ENCODE measurements at regions not wholly inside any gene's neighbourhood (a gene's known extent, or its start where the extent isn't known, plus 50 kb on each side); places are given as distances from the start of the nearest gene placed in this dataset.
"Not testable (repeated sequence)": the region's sequence is repeated elsewhere in the genome, so short reads cannot be mapped to it uniquely, and the experiment has no call there.

DNA sequence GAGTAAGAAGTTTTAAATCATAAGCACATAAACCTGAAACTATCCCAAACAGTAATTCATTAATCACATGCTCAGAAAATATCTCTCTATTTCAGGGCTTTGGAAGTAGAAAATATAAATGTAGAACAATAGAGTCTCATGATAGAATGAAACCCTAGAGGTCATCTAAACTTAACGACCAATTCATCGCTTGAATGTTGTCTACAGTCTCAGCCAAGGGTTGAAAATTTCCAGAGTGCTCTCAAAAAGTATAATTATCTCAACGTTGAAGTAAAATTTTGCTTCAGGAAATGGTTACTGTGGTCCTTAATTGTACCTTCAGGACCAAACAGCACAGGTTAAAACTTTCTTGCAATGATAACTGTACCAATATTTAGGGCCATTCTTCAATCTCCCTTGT is 1053.6 kb upstream of the SEL1L start:
- Histone ChIP-seq H3K4me3 (no peak overlapping the region), H3K27ac (no peak overlapping the region)

DNA sequence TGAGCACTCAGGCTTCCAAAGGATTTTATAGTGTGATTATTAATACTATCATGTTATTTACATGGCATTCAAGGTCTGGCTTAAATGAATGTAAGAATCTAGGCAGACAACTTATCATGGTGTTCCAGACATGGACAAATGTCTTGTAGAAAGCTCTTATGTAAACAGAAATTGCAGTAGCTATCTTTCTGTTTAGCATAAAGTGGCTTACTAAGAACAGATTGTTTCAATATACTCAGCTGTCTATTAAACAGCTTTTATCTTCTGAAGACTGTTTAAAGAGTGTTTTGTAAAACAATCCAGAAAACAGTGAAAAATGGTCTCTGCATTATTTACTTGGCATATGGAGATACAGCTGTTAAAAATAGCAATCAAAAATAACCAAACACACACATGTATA is 1061.8 kb upstream of the SEL1L start:
- no peak overlapping the region for H3K27ac ChIP-seq
- H3K4me3 ChIP-seq, result no peak overlapping the region

DNA sequence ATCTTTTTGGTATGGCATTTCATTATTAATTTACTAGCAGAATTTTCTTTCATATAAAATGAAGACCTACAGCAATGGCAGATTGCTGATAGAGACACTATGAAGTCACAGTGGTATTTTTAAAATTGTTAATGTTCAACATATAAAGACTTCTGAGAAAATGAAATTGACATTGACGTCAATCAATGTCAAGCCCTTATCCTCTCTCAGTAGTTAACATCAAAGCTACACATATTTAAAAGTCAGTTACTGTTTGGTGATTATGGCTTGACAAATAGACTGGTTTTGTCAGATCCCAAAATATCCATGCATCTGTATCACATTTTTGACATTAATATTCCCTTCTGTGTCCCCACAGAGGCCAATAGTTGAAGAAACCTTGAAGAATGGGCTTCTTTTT is 1069.1 kb upstream of the SEL1L start:
- no peak overlapping the region for H3K27ac ChIP-seq
- no peak overlapping the region for H3K4me3 ChIP-seq

DNA sequence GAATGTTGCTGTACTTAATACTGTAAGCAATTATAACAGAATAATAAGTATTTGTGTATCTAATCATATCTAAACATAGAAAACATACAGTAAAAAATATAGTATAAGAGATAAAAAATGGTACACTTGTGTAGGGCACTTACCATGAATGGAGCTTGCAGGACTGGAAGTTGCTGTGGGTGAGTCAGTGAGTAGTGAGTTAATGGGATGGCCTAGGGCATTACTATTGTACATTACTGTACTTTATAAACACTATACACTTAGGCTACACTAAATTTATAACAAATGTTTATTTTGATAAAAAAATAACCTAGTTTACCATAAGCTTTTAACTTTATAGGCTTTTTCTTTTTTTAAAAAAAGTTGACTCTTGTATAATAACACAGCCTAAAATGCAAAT is 1071.2 kb upstream of the SEL1L start:
- Histone ChIP-seq H3K4me3 (no peak overlapping the region), H3K27ac (no peak overlapping the region)

DNA sequence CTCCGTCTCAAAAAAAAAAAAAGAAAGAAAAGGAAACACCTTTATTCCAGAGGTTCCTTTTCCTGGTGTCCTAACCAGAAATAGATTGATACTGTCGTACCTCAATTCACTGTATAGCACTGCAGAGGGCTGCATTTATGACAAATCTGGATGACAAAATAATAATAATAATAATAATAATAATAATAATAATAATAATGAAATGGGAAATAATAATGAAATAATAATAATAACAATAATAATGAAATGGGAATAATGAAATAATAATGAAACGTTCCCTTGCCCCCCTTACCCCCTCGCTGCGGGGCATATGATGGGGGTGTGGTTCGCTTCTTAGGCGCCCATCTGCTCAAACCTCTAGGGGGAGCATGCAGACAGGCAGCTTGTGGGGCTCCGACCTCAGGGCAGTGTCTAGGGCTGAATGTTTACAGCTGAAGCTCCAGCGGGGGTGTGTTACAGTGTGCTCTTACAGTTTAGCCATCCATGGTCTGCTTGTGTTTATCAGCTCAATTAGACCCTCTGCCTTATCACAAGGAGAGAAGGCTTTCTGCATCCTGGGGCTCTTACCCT is 1088.3 kb upstream of the SEL1L start:
- no peak overlapping the region for H3K27ac ChIP-seq
- H3K4me3 ChIP-seq, result no peak overlapping the region

DNA sequence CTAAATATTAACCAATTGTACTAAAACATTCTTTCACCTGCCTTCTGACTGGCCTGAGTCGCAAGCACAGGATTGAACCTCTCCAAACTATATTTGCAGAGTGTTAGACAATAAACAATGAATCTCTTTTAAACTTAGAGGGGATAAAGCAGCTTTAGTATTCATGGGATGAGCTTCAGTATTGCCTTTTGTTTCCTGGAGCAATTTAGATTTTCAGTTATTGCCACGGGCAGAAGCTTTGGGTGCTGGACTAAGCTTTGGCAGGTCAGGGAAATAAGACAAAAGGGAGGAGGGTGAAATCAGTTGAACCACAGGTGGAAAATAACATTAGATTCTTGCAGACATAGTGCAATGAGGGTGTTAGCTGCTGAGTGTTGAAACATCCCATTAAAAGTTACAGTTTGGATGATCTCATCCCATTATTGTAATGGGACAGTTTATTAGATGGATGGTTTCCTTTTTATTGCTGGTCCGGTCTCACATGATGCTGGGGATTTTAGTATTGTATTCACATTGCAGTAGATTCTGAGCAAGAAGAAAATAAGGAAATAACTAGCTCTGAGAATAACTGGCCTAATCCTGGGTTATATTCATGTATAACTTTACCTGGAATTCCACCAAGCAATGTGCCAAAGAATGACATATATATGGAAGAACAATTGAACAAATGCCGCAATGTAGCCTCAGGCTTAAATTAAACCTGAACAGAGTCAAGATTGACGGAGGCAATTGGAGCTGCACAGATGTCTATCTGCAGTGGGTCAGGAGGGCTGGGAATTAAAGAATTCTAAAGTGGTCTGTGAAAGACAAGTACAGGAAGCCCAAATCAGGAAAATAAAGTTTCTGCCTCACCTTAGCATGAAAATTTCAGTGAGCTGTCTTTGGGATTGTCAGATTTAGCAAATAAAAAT is 1092.8 kb upstream of the SEL1L start:
- H3K27ac ChIP-seq, result no peak overlapping the region
- H3K4me3 ChIP-seq, result no peak overlapping the region

DNA sequence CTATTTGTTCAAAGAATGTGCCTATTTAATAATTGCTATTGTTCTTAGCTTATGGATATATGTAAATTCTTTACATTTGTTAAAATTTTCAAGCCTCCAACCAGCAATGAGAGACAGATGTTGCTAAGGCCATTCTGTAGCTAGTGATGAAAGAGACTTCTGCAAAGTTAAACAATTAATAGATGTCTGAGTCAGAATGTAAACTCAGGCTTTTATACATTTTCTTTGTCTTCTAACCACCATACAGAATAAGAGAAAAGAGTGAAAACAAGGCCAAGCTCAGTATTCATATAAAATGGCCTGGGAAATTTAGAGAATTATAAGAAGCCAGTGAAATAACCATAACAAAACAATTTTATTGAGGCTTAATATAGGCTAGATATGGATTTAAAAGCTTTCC is 1102.3 kb upstream of the SEL1L start:
- H3K4me3 ChIP-seq, result no peak overlapping the region

DNA sequence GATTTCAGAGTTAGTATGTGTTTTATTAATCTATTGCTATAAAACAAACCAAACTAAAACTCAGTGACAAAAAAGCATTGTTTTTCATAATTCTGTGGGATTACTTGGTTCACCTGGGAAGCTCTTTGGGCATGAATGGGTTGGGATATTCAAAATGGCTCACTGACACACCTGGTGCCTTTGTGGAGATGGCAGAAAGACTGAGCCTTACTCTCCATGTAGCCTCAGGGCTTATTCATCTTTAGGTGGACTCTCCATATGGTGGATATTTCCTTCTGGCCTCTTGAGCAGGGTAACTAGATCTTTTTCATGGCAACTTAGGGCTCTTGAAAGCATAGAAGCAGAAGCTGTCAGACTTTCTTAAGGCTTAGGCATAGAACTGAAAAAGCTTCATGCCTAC is 1102.8 kb upstream of the SEL1L start:
- Histone ChIP-seq H3K4me3 (no peak overlapping the region), H3K27ac (no peak overlapping the region)

More for the DNA sequence above, 1102.3 kb upstream of the SEL1L start:
- H3K27ac ChIP-seq, result no peak overlapping the region

DNA sequence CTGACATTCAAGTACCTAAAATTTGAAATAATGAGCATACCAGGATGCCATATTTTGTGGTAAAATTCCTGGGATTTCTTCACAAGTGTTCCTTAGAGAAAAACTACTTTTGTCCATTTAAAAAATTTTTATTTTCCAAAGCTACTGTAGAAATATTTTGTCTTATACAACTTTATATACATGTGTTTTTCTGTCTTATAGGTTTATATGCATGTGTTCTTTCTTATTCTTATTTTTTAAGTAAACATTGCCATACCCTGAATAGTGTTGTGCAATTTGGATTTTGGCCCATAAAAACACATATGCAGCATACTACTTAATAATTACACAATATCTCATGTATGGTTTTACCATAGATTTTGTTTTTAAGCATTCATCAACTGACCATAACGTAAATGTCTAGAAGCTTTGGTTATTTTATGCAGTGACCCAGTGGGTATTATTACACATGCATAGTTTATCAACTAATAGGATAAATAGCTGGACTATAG is 1107.4 kb upstream of the SEL1L start:
- H3K4me3 ChIP-seq, result no peak overlapping the region
- H3K27ac ChIP-seq, result no peak overlapping the region

DNA sequence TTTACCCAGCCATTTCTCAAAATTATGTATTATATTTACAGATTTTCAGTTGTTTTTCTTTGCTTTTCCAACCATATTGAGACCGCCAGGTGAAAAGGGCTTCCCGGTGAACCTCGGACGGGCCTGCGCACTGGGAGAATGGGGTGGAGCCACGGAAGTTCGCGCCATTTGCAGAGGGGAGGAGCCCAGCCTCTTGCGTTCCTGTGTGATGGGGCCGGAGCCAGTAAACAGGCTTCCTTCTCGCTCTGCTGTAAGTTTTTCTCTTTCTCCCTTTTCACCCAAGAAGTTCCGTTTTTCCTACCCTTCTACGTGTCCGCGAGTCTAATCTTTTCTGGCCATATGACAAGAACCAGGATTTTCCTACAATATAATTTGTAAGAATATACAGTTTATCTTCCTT is 1108.8 kb upstream of the SEL1L start:
- H3K4me3 ChIP-seq, result peak overlapping the region in 1 of 7 experiments; percentile 22

DNA sequence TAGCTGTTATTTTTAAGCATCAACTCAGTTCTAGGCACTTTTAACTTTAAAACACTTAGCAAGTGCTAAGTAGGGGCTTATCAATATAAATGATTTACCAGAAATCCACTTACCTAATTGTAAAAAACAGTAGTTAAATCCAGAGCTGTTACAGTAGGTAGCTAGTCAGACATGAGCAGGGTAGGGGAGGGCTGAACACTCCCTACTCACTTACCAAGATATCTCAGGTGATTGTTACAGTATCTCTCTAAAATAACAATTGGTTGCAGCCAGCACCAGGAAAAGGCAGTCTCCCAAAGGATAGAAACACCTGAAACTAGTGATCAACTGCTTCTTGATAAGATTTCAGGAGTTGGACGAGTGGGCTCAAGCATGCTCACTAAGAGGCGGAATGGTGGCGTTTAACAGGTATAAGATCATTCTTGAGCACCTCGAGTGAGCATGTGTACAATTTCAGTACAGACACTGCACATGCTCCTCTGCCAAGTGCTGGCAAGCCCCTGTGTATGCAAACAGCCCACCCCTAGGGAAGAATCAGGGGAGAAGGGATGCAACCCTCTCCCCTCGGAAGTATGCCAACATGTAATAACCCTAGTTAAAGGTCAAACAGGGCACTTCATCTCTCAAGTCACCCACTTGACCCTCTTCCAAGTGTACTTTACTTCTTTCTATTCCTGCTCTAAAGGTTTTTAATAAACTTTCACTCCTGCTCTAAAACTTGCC is 1113.6 kb upstream of the SEL1L start:
- Histone ChIP-seq H3K4me3 (no peak overlapping the region), H3K27ac (no peak overlapping the region)

More for the DNA sequence above, 1108.8 kb upstream of the SEL1L start:
- H3K27ac ChIP-seq, result no peak overlapping the region

DNA sequence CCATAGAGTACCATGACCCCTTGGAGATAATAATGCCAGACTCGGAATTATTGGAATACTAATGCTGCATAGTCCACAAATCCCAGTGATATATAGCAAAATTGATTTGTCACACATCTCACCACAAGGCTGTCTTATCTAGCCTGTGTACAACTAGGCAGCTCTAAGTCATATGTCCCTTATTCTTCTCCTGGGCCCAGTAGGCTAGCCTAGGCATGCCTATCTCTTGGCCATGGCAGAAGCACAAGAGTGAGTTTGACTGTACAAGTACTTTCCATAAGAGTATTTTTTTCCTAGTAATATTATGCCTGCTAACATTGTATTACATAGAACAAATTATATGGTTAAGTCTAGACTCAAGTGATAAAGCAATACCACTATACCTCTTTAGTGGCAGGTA is 1122.1 kb upstream of the SEL1L start:
- H3K27ac ChIP-seq, result no peak overlapping the region
- H3K4me3 ChIP-seq, result no peak overlapping the region

DNA sequence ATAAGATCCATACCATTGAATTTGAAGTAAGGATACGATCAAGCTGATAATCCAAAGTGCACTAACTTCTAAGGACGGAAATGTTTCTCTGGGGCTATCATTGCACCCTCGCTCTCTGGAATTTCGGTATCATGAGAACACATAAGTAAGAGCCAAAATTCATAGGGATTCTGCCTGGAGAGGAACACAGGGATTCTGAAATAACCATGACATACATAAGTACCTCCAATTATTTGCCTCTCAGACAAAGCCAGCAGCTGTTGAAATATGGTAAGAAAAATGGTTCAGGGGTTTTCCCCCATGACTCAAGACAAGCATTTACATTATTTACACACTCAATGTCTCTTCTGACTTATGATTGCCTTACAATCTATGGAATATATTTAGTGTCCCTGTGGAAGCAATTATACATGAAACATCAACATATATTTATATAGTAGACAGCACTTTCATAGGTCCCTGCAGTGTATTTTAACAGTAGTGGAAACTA is 1123.6 kb upstream of the SEL1L start:
- Histone ChIP-seq H3K4me3 (no peak overlapping the region), H3K27ac (no peak overlapping the region)

DNA sequence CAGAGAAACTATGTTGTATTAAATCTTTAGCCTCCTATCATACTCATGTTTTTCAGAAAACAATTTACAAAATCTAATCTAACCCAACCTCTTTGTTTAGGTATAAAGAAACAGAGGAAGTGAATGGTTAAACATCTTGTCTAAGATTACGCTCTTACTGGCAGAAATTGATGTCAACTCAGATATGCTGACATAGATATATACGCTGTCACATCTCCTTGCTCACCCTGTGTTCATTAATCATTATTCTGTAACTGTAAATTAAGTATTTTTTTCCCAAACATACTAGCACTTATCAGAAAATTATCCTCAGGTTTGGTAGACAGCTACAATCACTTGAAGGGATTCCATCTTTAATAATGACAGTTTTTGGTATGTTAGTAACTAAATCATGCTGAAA is 1127.6 kb upstream of the SEL1L start:
- no peak overlapping the region for H3K27ac ChIP-seq

DNA sequence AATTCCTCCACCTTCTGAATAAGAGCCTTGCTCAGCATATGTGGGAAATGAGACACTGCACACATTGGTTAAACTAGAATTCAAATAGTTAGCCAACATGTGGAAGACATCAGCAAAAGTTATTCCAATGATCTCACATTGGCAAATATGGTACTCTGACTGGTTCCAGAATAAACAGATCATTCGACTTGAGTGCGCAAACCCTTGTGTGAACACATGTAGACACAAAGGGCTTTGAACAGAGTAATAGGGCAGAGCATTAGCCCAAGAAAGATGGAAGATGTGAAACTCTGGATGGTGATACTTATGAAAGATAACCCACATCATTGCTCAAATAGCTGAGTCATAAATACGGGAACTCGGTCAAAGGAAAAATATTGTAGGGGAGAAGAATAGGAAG is 1133.4 kb upstream of the SEL1L start:
- Histone ChIP-seq H3K4me3 (no peak overlapping the region), H3K27ac (peak overlapping the region in 12 of 21 experiments; percentile 1 to 87 (median 46))

More for the DNA sequence above, 1127.6 kb upstream of the SEL1L start:
- no peak overlapping the region for H3K4me3 ChIP-seq

DNA sequence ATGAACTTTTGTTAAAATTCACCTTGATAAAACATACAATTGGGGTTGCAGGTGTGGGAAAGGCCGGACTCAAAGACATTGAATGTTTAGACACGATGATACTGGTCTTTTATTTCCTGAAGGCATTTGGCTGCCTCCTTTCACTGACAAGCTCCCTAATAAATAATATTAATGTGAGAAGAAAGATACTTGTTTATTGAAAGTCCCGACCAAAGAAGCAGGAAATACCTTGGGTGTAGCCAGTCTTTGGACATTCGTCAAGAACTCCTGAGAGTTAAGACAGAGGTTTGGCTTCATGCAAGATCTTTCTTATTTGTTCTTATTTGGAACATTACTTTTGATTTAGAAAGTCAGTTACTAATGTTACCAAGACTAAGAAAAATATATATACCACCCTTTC is 1133.8 kb upstream of the SEL1L start:
- Histone ChIP-seq H3K4me3 (no peak overlapping the region), H3K27ac (peak overlapping the region in 12 of 21 experiments; percentile 1 to 87 (median 46))

DNA sequence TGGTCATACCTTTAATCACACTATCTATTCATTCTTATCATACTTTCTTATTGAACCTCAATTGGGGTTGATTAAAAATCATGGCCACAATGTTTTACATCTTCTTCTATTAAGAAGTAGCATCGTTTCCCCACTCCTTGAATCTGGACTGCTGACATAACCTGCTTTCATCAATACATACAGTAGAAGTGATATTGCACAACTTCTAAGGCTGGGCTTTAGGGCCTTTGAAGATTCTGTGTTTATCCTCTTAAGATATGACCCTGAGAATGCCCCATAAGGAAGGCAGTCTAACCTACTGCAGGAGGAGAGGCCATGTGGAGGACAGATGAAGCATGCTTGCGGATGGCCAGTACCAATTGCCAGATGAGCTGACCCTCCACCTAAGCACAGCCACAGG is 1142.8 kb upstream of the SEL1L start:
- Histone ChIP-seq H3K27ac (no peak overlapping the region), H3K4me3 (no peak overlapping the region)

DNA sequence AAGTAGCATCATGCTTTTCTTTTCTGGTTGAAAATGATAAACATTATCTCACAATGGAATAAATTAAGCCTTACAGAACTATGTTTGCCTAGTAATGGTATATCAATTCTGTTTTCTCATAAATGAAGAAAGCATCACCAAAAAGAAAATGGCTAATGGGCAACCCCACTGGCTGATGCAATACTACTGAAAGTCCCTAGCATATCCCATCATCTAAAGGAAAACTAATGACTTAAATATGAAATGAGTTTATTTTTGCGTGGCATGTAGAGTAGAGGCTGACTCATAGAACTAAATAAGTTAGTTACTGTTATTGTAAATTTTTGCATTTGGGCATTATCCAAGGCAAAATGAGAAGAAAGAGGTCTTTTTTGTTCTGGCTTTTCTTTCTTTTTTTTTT is 1156.3 kb upstream of the SEL1L start:
- H3K27ac ChIP-seq, result no peak overlapping the region
- H3K4me3 ChIP-seq, result no peak overlapping the region

DNA sequence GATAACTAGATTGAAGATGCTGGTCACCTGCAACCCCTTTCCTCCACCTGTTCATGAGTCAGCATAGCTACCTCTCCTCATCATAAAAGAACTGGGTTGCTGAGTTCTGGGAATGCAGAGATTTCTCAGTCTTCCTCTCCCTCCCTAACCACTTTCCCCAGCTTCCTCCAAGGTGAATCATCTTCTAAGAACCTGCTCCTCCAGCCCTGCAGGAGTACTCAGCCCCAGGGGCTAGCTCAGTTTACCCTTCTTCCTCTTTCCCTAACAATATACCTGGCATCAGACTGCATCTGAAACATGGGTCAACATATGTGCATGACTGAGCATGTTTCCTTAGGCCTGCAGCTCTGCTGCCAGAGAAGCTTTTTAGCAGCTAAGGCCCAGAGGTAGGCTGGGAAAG is 1157.5 kb upstream of the SEL1L start:
- not testable (repeated sequence) for H3K4me3 ChIP-seq
- H3K27ac ChIP-seq, result peak overlapping the region in 1 of 21 experiments; percentile 14

DNA sequence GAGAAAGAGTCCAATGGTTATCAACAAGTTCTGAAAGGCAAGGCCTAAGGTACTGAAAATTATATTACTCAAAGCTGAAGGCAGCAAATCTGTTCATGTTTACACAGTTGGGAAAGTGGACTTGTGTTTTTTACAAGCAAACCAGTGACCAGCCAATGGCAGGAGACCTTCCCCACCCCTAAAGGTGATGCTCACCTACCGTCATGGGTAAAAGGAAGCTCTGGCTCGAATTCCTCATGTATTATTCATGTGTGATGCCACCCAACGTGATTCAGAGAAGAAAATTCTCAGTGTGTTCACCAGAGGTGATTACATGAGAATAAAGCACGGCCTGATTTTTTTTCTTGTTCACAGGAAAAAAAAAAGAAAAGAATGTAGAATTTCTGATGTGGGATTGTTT is 1161.2 kb upstream of the SEL1L start:
- no peak overlapping the region for H3K27ac ChIP-seq

More for the DNA sequence above, 1161.2 kb upstream of the SEL1L start:
- H3K4me3 ChIP-seq, result no peak overlapping the region
